CD4-positive, alpha-beta T cell treated with Interleukin-1 beta for 1 hour (primary cell): ENCODE measurements at regions not wholly inside any gene's neighbourhood (a gene's known extent, or its start where the extent isn't known, plus 50 kb on each side); places are given as distances from the start of the nearest gene placed in this dataset.
"Not testable (repeated sequence)": the region's sequence is repeated elsewhere in the genome, so short reads cannot be mapped to it uniquely, and the experiment has no call there.

Experiments
- DNase-seq, 2 donors: peaks; one replicate each; pipeline ENCODE4 v3.0.0-alpha.2; 2020 to 2022

DNA sequence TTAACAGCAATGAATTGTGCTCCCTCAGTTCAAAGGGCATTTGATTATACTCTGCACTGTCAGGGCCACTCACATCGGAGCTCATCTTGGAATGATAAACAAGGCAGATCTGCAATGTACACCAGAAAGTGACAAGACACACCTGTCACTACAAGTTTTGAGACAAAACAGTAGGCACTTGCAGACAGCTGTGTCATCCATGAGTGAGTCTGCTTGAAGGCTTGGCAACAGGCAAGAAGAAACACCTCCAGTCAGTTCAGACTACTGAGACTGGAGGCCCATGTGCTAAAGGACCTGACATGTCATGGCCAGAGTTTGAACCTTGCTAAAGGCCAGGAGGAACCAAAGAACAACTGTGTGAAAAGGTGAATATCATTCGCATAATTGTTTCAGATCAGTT is 354.5 kb downstream of the CEP170 start:
- not testable (repeated sequence) for DNase-seq

- no peak for DNase-seq
Measured at GRCh38 chr1:242890192-242890741, 364.8 kb downstream of the CEP170 start.

GRCh38 chr1:242886137-242886536 is 361.6 kb upstream of the PLD5 start:
- no peak for DNase-seq

- DNase-seq: not testable (repeated sequence)
Measured at GRCh38 chr1:242880022-242880421, 355.5 kb upstream of the PLD5 start.

DNA sequence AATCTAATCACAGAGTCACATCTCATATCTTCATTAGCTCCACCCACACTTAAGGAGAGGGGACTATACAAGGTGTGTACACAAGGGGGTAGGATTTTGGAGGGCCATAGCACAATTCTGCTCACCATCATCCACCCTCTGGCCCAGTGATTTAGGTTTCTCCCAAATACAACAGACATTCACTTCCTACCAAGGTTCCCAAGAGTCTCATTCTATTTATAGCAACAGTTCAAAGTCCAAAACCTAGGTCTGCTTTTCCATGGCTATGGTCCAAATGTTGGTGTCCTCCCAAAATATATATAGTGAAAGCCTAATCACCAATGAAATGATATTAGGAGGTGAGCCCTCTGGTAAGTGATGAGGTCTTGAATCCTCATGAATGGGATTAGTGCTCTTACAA is 353.2 kb upstream of the PLD5 start:
- DNase-seq: no peak

GRCh38 chr1:242877229-242877628 is 352.7 kb upstream of the PLD5 start:
- no peak for DNase-seq

- no peak for DNase-seq
Measured at GRCh38 chr1:242876030-242876429, 351.5 kb upstream of the PLD5 start.

DNA sequence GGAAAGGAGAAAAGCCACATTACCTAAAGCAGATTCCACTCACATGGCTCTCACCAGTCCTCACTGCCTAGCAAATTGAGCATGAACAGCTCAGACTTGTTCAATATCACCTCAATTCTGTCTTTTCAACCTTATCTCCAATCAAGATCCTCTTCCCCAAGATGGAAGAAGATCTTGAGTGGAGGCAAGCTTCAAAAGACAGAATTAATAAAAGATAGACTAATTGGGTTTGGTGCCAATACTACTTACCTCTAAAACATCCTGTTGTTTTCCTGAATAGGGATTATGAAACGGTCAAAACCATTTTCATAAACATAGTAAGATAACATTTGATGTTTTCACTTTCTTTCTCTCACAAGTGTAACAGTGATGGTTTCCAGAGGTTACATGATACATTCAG is 349.2 kb upstream of the PLD5 start:
- DNase-seq: no peak

GRCh38 chr1:242872521-242872920 is 348.0 kb upstream of the PLD5 start:
- DNase-seq: no peak

DNA sequence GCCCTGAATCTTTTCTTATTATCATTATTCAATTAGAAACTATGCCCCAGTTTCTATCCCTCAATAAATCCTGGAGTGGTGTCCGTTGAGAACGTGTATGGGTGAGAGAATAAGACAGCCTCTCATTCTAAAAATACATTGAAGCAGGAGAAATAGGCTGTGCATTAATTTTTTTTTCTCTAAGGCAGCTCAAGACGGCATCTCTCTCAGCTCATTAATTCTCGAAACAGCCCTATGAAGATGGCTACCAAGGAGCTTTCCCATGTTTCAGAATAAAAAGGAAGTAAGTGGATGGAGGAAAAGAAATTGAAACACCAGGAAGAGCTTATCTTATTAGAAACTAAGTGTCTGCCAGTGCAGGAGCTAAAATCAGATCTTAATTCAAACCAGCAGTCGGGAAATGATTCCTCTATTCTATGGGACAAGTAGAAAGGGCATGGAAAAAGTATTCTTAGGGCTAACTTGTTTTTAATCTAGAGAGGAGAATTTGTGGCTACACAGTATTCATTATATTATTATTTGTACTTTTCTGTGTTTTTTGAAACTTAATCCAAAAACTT is 347.1 kb upstream of the PLD5 start:
- DNase-seq: no peak

GRCh38 chr1:242870966-242871365 is 346.5 kb upstream of the PLD5 start:
- no peak for DNase-seq

DNA sequence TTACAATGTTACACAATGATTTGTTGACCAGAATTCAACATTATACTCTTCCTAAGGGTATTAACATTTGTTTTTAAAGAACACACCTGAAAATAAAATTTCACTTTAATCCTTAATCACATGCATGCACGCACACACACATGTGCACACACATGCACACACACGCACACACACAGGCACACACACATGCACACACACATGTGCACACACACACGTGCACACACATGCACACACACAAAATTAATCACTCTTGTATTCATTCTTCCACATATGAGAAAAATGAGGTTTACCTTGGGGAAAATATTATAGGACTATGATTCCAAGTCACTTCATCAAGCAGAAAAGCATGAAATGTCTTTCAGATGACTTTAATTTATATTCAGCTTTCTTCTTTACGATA is 331.8 kb upstream of the PLD5 start:
- DNase-seq: no peak

DNA sequence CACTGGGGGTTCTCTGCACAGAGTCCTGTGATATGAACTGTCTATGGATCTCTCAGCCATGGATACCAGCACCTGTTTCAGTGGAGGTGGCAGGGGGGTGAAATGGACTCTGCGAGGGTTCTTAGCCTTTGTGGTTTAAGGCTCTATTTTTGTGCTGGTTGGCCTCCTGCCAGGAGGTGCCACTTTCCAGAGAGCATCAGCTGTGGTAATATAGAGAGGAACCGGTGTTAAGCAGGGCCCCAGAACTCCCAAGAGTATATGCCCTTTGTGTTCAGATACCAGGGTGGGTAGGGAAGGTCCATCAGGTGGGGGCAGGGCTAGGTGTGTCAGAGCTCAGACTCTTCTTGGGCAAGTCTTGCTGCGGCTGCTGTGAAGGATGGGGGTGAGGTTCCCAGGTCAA is 330.0 kb upstream of the PLD5 start:
- no peak for DNase-seq

GRCh38 chr1:242847390-242847993 is 323.0 kb upstream of the PLD5 start:
- no peak for DNase-seq

GRCh38 chr1:242842094-242842493 is 317.6 kb upstream of the PLD5 start:
- DNase-seq: no peak

DNA sequence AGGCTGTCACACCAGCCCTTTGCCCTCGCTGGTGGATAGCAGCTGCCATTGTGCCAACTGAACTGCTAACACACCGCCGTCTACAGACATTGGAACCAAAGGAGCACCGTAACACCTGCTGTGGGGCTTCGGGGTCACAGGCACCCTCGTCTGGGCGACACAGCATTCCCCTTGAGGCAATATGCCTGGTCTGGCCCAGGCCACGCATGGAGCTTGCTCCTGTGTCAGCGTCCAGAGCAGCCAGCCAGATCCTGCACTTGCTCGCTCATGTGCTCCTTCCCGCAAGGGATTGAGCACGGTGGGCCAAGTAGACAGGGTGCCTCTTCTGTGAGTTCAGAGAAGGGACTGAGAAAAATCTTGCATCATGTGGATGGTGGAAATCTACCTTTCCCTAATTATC is 314.6 kb upstream of the PLD5 start:
- no peak for DNase-seq

DNA sequence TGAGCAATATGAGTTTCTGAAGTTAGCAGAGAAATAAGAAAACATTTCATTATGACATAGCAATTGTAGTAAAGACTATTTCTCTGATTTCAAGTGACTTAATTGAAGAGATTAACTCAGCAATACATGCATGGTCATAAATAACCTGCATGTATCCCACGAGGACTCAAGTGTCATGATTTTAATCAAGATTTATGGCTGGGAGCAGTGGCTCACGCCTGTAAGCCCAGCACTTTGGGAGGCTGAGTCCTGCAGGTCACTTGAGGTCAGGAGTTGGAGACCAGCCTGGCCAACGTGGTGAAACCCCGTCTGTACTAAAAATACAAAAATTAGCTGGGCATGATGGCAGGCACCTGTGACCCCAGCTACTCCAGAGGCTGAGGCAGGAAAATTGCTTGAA is 311.9 kb upstream of the PLD5 start:
- no peak for DNase-seq

DNA sequence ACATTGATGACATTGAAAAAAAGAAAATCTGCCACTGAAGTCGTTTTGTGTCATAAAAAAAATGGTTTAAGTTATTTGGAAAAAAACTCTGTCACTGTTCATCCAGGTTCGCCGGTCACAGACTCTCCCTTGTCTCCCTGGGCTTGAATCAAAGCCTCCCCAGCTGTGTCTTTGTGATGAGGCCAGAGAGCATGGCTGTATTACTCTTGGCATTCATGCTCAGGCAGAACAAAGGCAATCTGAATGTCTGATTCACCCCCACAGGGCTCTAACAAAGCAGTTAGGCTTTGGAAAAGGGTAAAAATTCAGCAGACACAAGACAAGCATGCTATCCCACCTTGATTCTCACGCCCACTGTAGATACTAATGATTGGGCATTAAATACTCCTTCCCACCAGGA is 304.3 kb upstream of the PLD5 start:
- DNase-seq: no peak

DNA sequence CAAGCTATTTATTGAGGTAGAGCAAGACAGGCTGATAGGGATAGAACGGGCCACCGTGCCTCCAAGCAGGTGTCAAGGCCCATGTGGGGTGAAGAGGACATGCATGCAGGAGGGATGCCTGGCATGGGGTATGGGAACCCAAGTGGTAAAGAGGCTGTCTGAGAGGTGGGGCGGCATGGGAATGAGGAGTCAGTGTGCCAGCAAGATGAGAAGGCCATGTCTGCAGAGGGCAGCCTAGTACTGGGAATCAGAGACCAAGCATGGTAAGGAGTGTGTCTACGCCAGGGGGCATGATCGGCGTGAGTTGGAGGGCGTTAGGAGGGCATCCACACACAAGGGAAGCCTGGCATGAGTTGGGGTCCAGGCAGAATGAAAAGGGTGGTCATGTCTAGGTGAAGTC is 303.7 kb upstream of the PLD5 start:
- DNase-seq: no peak

GRCh38 chr1:242827538-242827937 is 303.0 kb upstream of the PLD5 start:
- DNase-seq: no peak

DNA sequence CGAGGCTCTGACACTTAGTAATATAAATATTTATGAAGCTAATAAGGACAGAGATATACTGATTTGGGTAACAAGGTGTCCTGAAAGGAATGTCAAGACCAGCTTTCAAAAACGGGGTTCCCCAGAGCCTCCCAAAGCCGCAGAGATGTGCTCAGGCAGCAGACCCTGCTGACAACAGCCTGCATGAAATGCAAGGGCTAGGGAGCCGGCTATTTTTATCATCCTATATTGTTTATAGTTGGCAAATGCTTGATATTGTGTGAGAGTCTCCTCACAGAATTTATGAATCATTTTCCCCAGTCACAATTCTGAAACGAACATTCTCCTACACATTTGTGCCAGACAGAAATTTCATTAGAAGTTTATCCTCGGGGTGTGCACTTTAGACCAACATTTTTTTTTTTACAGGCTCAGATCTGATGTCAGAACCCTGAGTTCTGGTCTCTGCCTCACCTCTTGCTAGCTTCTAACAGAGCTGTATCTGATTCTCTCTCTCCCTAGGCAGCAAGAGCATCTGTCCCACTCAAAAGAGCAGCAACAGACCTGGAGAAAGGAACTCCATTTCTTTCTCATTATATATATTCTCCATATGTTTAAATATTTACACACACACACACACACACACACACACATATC is 302.3 kb upstream of the PLD5 start:
- no peak for DNase-seq

GRCh38 chr1:242824435-242824834 is 299.9 kb upstream of the PLD5 start:
- DNase-seq: no peak

DNA sequence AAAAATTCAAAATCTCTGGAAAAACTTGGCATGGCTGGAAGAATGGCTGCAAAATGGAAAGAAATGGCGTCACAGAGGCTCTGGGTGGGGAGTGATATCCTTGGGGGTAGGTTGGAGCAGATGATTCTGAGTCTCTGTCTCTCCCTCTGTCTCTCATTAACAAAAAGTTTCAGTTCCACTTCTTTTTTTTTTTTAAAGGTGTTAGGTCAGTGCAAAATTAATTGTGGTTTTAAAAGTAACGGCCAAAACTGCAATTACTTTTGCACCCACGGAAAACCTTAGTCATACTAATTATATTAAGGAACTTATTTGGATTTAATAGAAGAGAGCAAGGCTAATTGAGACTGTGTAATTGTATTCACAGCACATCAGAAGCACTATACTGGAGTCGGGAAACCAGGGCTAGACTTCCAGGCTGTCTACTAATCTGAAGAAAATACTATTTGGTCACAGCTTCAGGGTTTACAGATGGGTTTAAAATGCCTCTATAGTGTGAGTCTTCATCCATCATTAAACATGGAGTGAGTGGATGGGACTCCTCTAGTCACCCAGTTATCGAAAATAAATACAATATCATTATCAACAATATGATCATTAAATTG is 289.1 kb upstream of the PLD5 start:
- DNase-seq: no peak
